GM19025 (cell line): ENCODE measurements at regions not wholly inside any gene's neighbourhood (a gene's known extent, or its start where the extent isn't known, plus 50 kb on each side); places are given as distances from the start of the nearest gene placed in this dataset.
A peak's percentile ranks its signal among the peaks of the same experiment; 100 is the strongest.
"Not testable (repeated sequence)": the region's sequence is repeated elsewhere in the genome, so short reads cannot be mapped to it uniquely, and the experiment has no call there.

Experiments used
- ATAC-seq: cut with Tn5 transposase; IDR thresholded peaks from one replicate; pipeline ENCODE4 v1.9.1; 2021; ENCODE audit warnings: mild to moderate bottlenecking, low read depth, moderate library complexity; ENCODE audit not compliant: unreplicated experiment

- no peak for ATAC-seq
Observed at GRCh38 chr9:108766626-108767161, 89.1 kb downstream of the ACTL7B start.

GRCh38 chr9:108765265-108765664, 90.5 kb downstream of the ACTL7B start:
- no peak for ATAC-seq

- ATAC-seq = no peak
Observed at GRCh38 chr9:108762348-108763055, 93.3 kb downstream of the ACTL7B start.

GRCh38 chr9:108761655-108762347, 94.0 kb downstream of the ACTL7B start:
- no peak for ATAC-seq

GRCh38 chr9:108760841-108761240, 94.9 kb downstream of the ACTL7B start:
- ATAC-seq = no peak

- ATAC-seq = no peak
Observed at GRCh38 chr9:108759835-108760234, 96.0 kb downstream of the ACTL7B start.

GRCh38 chr9:108759399-108759798, 96.4 kb downstream of the ACTL7B start:
- ATAC-seq = no peak

- no peak for ATAC-seq
Observed at GRCh38 chr9:108756746-108757490, 98.9 kb downstream of the ACTL7B start.

GRCh38 chr9:108755979-108756378, 99.8 kb downstream of the ACTL7B start:
- peak; percentile 73 for ATAC-seq

- ATAC-seq = no peak
Observed at GRCh38 chr9:108751369-108751768, 104.4 kb downstream of the ACTL7B start.

GRCh38 chr9:108750661-108751215, 105.0 kb downstream of the ACTL7B start:
- ATAC-seq = no peak

- no peak for ATAC-seq
Observed at GRCh38 chr9:108748776-108749175, 107.0 kb downstream of the ACTL7B start.

GRCh38 chr9:108746864-108747263, 108.9 kb downstream of the ACTL7B start:
- ATAC-seq = no peak

GRCh38 chr9:108746001-108746400, 109.8 kb downstream of the ACTL7B start:
- ATAC-seq = no peak

GRCh38 chr9:108744641-108745040, 111.1 kb downstream of the ACTL7B start:
- no peak for ATAC-seq

GRCh38 chr9:108743901-108744371, 111.8 kb downstream of the ACTL7B start:
- ATAC-seq = no peak

GRCh38 chr9:108743416-108743815, 112.4 kb downstream of the ACTL7B start:
- ATAC-seq = no peak

- ATAC-seq = no peak
Observed at GRCh38 chr9:108742191-108742590, 113.6 kb downstream of the ACTL7B start.

- ATAC-seq = not testable (repeated sequence)
Observed at GRCh38 chr9:108731292-108731691, 124.5 kb downstream of the ACTL7B start.

- no peak for ATAC-seq
Observed at GRCh38 chr9:108727580-108728111, 128.1 kb downstream of the ACTL7B start.
